ENCODE measurements at regions not wholly inside any gene's neighbourhood (a gene's known extent, or its start where the extent isn't known, plus 50 kb on each side); places are given as distances from the start of the nearest gene placed in this dataset.

DNA sequence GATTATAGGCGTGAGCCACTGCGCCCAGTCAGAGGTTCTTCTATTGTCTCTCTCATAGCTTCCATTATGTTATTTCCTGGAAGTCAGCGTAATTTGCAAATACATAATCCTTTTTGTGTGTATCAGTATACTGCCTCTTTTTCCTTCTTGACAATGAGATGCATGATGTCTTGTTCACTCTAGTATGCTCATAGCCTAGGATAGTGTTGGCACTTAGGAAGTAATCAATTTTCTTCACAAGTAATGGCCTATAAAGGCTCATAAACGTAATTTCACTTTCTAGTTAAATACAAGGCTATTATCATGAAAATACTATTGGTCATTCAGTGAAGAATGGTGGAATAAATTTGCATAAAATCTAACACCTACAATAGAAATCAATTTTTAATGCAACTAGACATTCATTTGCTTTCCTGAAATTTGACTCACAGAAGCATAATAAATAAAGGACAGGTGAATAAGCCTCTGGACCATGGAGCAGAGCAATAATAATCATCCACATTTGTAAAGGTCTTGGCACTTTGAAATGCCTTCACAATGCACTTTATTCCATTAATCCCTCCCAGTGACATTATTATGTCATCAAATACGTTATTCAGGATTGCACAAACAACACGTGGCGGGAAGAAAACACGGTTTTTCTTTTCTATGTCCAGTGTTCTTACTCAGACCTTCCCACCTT is 366.9 kb upstream of the BTBD3 start:
- TF ChIP-seq FOXP2 (optimal IDR thresholded peaks at IDR 0.05; ENCODE audit: borderline replicate concordance, extremely low read depth, extremely low read length, insufficient read depth) = no peak
- TF ChIP-seq TAF1 (IDR thresholded peaks at IDR 0.05; ENCODE audit: borderline replicate concordance, insufficient read depth, low read length) = no peak
- TF ChIP-seq, protein P1, sequence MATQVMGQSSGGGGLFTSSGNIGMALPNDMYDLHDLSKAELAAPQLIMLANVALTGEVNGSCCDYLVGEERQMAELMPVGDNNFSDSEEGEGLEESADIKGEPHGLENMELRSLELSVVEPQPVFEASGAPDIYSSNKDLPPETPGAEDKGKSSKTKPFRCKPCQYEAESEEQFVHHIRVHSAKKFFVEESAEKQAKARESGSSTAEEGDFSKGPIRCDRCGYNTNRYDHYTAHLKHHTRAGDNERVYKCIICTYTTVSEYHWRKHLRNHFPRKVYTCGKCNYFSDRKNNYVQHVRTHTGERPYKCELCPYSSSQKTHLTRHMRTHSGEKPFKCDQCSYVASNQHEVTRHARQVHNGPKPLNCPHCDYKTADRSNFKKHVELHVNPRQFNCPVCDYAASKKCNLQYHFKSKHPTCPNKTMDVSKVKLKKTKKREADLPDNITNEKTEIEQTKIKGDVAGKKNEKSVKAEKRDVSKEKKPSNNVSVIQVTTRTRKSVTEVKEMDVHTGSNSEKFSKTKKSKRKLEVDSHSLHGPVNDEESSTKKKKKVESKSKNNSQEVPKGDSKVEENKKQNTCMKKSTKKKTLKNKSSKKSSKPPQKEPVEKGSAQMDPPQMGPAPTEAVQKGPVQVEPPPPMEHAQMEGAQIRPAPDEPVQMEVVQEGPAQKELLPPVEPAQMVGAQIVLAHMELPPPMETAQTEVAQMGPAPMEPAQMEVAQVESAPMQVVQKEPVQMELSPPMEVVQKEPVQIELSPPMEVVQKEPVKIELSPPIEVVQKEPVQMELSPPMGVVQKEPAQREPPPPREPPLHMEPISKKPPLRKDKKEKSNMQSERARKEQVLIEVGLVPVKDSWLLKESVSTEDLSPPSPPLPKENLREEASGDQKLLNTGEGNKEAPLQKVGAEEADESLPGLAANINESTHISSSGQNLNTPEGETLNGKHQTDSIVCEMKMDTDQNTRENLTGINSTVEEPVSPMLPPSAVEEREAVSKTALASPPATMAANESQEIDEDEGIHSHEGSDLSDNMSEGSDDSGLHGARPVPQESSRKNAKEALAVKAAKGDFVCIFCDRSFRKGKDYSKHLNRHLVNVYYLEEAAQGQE (IDR thresholded peaks at IDR 0.05; ENCODE audit: insufficient read depth in 1 of 2, low read depth in 2 of 2, low read length in 2 of 2) = no peak
- no peak for TF ChIP-seq SIN3A (IDR thresholded peaks at IDR 0.05; ENCODE audit: borderline replicate concordance, insufficient read depth, low read length)

DNA sequence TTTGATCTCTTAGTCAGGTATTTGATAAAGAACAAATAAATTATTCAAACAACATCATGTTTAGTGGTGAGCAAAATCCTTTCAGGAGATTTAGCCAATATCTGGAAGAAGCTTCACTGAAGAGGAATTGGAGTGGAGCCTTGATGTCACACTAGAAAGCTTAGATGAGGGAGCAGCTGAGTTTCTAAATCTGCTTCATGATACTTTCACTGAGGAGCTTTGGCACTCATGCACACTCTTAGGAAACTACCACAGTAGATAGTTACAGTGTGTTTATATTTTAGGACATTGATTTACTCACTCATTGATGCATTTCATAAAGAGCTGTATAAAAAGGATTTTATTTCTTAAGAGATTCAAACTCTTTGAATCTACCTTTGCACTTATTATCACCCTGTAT is 366.2 kb upstream of the BTBD3 start:
- TF ChIP-seq SIN3A (IDR thresholded peaks at IDR 0.05; ENCODE audit: borderline replicate concordance, insufficient read depth, low read length) (no peak), TAF1 (IDR thresholded peaks at IDR 0.05; ENCODE audit: borderline replicate concordance, insufficient read depth, low read length) (no peak), FOXP2 (optimal IDR thresholded peaks at IDR 0.05; ENCODE audit: borderline replicate concordance, extremely low read depth, extremely low read length, insufficient read depth) (no peak), POLR2AphosphoS5 (IDR thresholded peaks at IDR 0.05; ENCODE audit: low read depth, low read length) (no peak)
- TF ChIP-seq, protein P1 (IDR thresholded peaks at IDR 0.05; ENCODE audit: insufficient read depth in 1 of 2, low read depth in 2 of 2, low read length in 2 of 2) = no peak

DNA sequence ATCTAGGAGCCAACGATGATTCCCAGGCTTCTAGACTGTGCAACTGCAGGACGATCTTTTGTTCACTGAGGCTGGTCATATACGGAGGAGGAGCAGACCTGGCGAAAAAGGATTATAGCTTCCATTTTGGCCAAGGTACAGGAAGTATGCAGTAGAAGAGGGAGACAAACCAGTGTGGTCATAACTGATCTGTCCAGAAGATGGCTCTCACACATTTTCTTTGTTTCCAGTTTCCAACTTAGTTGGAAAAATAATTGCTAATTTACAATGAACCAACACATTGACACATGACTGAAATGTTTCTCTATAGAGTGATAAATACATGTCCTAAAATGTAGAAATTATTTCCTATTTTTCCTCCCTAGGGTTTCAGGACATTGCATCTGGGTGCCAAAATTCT is 364.1 kb upstream of the BTBD3 start:
- TF ChIP-seq TAF1 (IDR thresholded peaks at IDR 0.05; ENCODE audit: borderline replicate concordance, insufficient read depth, low read length) = no peak
- no peak for TF ChIP-seq POLR2AphosphoS5 (IDR thresholded peaks at IDR 0.05; ENCODE audit: low read depth, low read length)
- TF ChIP-seq FOXP2 (optimal IDR thresholded peaks at IDR 0.05; ENCODE audit: borderline replicate concordance, extremely low read depth, extremely low read length, insufficient read depth) = no peak
- no peak for TF ChIP-seq SIN3A (IDR thresholded peaks at IDR 0.05; ENCODE audit: borderline replicate concordance, insufficient read depth, low read length)
- TF ChIP-seq, protein P1 (IDR thresholded peaks at IDR 0.05; ENCODE audit: insufficient read depth in 1 of 2, low read depth in 2 of 2, low read length in 2 of 2) = no peak

DNA sequence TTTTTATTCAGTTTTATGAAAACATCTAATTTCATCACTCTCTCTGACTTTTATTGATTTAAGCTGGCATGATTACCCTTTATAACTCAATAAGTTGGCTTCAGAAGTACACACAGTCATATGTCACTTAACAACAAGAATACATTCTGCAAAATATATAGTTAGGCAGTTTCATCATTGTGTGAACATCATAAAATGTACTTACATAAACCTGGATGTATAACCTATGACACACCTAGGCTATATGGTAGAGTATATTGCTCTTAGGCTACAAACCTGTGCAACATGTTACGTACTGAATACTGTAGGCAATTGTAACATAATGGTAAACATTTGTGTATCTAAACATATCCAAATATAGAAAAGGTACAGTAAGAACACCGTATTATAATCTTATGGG is 362.2 kb upstream of the BTBD3 start:
- TF ChIP-seq FOXP2 (optimal IDR thresholded peaks at IDR 0.05; ENCODE audit: borderline replicate concordance, extremely low read depth, extremely low read length, insufficient read depth) (no peak), POLR2AphosphoS5 (IDR thresholded peaks at IDR 0.05; ENCODE audit: low read depth, low read length) (no peak), TAF1 (IDR thresholded peaks at IDR 0.05; ENCODE audit: borderline replicate concordance, insufficient read depth, low read length) (no peak), SIN3A (IDR thresholded peaks at IDR 0.05; ENCODE audit: borderline replicate concordance, insufficient read depth, low read length) (no peak)
- TF ChIP-seq, protein P1 (IDR thresholded peaks at IDR 0.05; ENCODE audit: insufficient read depth in 1 of 2, low read depth in 2 of 2, low read length in 2 of 2) = no peak
